Lower leg skin (tissue), 4 donors: ENCODE measurements at regions not wholly inside any gene's neighbourhood (a gene's known extent, or its start where the extent isn't known, plus 50 kb on each side); places are given as distances from the start of the nearest gene placed in this dataset.

Experiments
- DNase-seq, 2 donors: peaks; one replicate each; pipeline ENCODE4 v3.0.0-alpha.2; 2019; ENCODE audit warnings: low spot score in 2 of 2
- H3K4me3 ChIP-seq: fragments of 200-600 bp; sonication (generic); 2 replicates; pipeline ENCODE4 v1.5.1; 2017; ENCODE audit warnings: mild to moderate bottlenecking, low read depth; ENCODE audit not compliant: poor library complexity, severe bottlenecking
- POLR2A ChIP-seq, 2 donors: fragments of 450-650 bp; IDR thresholded peaks; one replicate each; pipeline ENCODE4 v1.6.1; 2016 to 2017; ENCODE audit warnings: antibody characterized with exemption in 2 of 2, mild to moderate bottlenecking in 1 of 2, moderate library complexity in 1 of 2
- WGBS, 2 donors: methylation state at CpG; one replicate each; pipeline ENCODE4 v1.1.5; 2018; 5-methylcytosine and 5-hydroxymethylcytosine counted together
- intact Hi-C: fragments of 100-400 bp; cut with DNase I; formaldehyde crosslinking; loops from one replicate; pipeline ENCODE4 v1.15.0; 2023; ENCODE audit warnings: low total_unique reads
- microRNA-seq, 2 donors: library from miRNA; unstranded; fragments of <30 nt; microRNA quantifications; one replicate each; pipeline ENCODE4, GENCODE V29; 2016; ENCODE audit warnings: borderline replicate concordance in 2 of 2, borderline number of aligned reads in 1 of 2
- TF ChIP-seq, protein P1 (sequence below), 3 donors: fragments of 450-650 bp; IDR thresholded peaks; one replicate each; pipeline ENCODE4 v1.5.1; 2016; ENCODE audit warnings: antibody characterized with exemption in 3 of 3, mild to moderate bottlenecking in 3 of 3, moderate library complexity in 2 of 3

DNA sequence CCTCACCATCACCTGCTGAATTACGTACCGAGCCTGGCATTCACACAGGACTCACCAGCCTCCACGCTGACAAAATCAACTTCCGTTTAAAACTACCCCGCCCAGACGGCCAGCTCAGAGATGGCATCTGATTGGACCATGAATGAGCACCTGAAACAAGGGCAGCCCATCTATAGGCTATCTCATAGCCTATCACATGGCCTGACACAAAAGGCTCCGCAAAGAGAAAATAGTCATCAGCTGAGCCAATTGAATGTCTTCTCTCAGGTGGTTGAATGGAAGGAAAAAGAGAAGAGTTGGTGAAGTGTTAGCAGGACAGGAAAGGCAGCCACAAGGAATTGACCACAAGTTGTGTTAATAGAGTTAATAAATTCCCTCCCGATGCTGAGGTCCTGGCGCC, 50.6 kb upstream of the ZC3H12A start:
- no peak overlapping the region for H3K4me3 ChIP-seq
- intact Hi-C loops = no loop called here
- TF ChIP-seq POLR2A (IDR thresholded peaks at IDR 0.05) = no peak
- TF ChIP-seq, protein P1, sequence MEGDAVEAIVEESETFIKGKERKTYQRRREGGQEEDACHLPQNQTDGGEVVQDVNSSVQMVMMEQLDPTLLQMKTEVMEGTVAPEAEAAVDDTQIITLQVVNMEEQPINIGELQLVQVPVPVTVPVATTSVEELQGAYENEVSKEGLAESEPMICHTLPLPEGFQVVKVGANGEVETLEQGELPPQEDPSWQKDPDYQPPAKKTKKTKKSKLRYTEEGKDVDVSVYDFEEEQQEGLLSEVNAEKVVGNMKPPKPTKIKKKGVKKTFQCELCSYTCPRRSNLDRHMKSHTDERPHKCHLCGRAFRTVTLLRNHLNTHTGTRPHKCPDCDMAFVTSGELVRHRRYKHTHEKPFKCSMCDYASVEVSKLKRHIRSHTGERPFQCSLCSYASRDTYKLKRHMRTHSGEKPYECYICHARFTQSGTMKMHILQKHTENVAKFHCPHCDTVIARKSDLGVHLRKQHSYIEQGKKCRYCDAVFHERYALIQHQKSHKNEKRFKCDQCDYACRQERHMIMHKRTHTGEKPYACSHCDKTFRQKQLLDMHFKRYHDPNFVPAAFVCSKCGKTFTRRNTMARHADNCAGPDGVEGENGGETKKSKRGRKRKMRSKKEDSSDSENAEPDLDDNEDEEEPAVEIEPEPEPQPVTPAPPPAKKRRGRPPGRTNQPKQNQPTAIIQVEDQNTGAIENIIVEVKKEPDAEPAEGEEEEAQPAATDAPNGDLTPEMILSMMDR (IDR thresholded peaks at IDR 0.05) = no peak
- WGBS, 2 donors = 87 to 89% methylated on average over 9 of the region's 9 CpGs
- no peak for DNase-seq

DNA sequence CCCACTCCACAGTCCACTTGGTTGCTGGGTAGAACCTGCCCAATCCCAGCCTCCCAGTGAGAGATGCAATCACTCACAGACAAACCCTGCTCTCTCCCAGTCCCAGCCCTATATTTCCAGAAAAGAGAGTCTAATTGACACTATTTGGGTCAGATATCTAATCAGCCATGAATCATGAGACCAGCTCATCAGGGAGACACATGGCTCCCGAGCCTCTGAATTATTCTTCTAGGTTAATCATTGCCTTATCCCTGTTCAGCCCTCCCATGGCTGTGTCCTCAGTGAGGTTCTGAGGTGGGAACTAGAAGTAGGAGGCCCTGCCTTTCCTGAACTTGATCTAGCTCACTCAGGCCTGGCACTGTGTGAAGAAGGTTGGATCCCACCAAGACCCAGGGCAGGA, 49.9 kb upstream of the ZC3H12A start:
- intact Hi-C loops = no loop called here
- no peak overlapping the region for H3K4me3 ChIP-seq
- DNase-seq = no peak
- TF ChIP-seq POLR2A (IDR thresholded peaks at IDR 0.05) = no peak
- TF ChIP-seq, protein P1 (IDR thresholded peaks at IDR 0.05) = no peak
- 43 to 50% methylated on average over 1 of the region's 1 CpG for WGBS, 2 donors

Small RNA genes lying in the stretch of these regions (microRNA-seq; reads per million reads assigned to microRNA genes)
- gene MIR4255 = 0 reads per million in 2 donors
